ENCODE measurements at regions not wholly inside any gene's neighbourhood (a gene's known extent, or its start where the extent isn't known, plus 50 kb on each side); places are given as distances from the start of the nearest gene placed in this dataset.
A peak's percentile ranks its signal among the peaks of the same experiment; 100 is the strongest.
"Not testable (repeated sequence)": the region's sequence is repeated elsewhere in the genome, so short reads cannot be mapped to it uniquely, and the experiment has no call there.

DNA sequence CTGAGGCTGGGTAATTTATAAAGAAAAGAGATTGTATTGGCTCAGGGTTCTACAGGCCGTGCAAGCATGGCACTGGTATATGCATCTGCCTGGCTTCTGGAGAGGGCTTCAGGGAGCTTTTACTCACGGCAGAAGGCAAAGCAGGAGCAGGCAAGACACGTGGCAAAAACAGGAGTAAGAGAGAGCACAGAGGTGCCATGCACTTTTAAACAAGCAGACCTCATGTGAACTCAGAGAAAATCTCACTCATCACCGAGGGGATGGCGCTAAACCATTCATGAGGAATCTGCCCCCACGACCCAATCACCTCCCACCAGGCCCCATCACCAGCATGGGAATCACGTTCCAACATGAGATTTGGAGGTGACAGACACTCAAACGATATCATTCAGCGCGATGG lies 400.7 kb upstream of the RUNX1 start:
- DNase-seq, result no peak

DNA sequence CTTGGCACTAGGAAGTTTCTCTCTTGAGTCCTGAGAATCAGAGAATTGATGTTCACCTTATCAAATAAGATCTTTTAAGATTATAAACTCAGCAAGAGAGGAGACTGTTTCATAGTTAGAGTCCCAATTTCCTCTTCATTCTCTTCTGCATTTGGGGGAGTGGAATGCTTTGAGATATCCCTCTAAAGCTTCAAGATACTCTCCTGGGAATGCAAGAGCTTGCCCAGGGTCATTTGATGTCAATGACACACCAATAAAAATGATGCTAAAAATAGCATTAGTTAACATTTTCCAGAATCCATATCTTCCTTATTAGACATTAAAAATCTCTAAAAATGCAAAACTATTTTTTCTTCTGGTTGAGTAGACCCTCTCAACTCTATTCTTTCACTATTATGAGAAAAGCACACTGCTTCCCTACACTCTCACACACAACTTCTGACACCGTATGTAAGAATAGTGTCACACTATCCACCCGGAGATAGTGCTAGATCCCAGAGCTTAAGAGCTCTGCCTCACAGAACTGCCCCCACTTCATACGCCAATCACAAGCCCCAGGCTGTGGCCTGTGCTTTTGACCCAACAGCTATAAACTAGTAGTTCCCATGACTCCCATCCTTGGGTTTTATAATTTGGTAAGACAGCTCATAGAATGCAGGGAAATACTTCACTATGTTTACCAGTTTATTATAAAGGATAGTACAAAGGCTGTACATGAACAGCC lies 399.9 kb upstream of the RUNX1 start:
- no peak for DNase-seq

DNA sequence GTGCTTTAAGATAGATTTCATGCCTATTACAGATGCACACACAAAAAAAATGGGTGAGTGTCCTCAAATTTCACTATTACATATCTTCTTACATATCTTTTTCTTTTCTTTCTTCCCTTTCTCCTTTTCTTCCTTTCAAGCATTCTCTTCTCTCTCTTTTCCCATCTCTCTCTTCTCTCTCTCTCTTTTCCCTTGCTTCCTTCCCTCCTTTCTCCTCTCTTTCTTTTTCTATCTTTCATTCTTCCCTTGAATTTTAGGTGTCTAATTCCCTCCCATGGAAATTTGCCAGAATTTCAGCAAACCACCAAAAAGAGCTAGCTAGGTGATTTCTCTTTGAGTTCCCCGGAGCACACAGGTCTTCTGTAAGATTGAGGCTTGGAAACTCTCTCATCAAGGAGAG lies 395.3 kb upstream of the RUNX1 start:
- no peak for DNase-seq

DNA sequence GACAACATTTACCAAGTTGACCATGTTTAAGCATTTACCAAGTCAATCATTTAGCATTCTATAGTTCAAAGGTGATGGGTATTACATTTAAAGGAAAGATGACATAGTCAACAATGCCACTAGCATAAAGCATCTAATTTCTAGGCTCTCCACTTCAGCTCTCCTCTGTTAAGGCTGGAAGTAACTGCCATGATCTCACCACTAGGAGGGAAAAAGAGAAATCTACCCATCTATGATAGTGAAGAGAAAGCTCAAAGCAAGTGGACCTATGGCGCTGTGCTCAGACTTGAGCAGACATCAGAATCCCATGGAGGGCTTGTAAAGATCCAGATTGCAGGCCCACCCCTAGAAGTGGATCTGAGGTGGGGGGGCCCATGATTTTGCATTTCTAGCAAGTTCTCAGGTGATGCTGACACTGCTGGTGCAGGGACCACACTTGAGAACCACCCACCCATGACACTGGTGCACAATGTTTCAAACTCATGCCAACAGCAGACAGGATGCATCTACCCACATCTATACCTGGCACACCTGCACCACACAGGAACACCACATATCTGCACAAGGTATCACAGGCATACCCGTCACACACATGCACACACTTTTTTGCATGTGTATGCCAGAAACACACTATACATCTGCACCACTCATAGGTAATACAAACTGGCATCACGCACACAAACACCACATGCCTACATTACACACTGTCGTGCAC lies 392.9 kb upstream of the RUNX1 start:
- no peak for DNase-seq

DNA sequence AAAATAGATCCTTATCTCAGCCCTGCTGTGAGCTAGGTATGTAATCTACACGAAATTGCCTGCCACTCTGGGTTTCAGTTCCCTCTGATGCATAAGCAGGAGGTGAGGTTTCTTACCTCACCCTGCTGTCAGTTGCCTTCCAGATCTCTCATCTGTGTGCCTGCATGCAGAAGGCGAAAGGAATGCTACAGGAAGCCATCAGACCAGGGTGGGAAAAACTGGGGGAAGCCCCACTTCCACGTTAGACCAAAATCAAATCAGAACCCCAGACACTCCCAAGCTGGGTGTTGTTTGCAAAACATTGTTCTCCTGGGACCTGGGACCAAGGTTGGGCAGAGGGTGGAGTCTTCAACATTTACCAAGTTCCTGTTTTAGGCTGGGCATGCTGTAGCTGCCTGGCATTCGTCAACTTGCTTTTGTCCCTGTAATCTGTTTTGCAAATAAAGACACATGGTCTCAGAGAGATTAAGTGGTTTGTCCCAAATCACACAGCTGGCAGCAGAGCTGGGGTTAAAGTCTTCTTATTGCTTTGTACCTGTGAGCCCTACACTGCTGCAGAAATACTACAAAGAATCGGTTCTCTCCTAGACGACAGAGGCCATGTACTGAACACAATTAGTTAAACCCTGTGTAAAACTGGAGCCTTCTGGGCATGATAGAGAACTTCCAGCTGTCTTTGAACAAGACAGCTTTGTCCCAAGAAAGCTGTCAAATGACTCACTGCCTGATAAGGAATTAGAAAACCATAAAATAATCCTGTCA lies 389.7 kb upstream of the RUNX1 start:
- DNase-seq, result no peak

DNA sequence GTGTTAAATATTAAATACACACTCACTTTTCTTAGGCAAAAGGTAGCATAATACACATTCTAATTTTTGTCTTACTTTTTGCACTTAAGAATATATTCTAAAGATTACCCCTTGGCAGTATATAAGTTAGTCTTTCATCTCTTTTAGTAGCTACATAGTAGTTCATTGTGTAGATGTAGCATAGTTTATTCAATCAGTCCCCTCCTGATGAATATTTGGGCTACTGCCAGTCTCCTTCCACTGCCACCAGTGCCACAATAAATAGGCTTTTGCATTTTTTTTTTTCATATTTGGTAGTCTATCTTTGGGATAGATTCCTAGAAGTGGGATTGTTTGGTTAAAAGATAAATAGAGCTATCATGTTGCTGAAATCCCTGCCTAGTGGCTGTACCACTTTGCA lies 388.8 kb upstream of the RUNX1 start:
- DNase-seq, result no peak

GRCh38 chr21:35436899-35437298 lies 387.8 kb upstream of the RUNX1 start:
- no peak for DNase-seq

DNA sequence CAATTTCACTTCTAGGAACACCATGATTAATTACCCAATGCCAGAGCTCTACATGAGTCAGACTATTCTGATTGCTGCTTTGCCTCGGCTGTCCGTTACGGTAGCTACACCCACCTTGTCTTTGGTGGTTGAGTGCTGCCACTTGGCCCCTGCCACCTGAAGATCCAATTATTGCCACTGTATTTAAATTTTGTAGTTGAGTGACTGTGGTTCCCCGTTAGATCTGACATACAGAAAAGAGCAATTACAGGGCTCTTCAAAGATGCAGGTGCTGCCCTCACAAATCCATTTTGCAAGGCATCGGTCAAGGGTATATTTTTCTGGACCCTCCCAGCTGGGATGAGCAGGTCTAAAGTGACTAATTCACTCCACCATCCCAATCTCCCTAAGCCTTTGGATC lies 383.5 kb upstream of the RUNX1 start:
- DNase-seq, result not testable (repeated sequence)

GRCh38 chr21:35430260-35430659 lies 381.2 kb upstream of the RUNX1 start:
- no peak for DNase-seq

DNA sequence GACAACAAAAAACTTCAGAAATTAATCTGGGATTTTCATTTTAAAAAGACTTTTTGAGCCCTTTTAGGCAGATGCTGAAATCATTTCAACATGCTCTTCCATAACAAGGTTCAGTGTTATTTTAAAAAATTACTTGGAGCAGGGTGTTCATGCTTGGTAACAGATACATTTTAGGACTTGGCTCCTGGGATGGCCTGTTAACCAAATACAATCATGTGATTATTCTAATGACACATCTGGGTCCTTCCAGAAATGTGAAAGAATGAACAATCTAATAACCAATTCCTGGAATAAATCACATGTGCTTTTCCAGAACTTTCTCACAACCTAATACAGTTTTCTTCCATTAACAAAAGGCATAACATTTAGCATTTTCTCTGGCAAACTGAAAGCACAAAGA lies 379.8 kb upstream of the RUNX1 start:
- no peak for DNase-seq

DNA sequence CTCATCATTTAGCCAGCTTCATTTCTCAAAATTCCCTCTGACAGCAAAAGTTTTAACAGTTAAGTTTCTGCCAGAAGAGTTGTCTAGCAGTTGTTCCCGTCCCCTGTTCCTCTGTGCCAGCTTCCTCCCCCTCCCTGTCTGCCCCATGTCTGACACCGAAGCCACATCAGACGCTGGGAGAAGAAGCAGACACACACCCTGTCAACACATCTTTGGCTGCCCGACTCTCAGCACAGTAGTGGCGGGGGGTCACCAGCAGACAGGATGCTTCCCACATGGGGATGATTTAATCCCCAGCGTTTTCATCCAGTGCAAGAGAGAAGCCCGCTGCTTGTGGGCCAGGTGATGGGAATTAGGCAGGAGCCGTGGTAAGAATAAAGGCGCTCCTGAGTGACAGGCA lies 379.4 kb upstream of the RUNX1 start:
- DNase-seq, result peak; percentile 8

DNA sequence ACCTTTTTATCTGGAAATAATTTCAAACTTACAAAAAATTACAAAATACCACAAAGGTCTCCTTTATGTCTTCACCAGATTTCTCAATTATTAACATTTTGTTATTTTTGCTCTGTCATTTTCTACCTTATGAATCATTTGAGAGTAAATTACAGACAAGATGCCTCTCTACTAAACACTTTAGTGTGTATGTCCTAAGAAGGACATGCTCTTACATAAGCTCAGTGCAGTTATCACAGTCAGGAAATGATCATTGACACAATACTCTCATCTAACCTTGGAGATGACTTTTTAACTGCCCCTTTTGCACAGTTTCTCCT lies 378.9 kb upstream of the RUNX1 start:
- DNase-seq, result no peak

DNA sequence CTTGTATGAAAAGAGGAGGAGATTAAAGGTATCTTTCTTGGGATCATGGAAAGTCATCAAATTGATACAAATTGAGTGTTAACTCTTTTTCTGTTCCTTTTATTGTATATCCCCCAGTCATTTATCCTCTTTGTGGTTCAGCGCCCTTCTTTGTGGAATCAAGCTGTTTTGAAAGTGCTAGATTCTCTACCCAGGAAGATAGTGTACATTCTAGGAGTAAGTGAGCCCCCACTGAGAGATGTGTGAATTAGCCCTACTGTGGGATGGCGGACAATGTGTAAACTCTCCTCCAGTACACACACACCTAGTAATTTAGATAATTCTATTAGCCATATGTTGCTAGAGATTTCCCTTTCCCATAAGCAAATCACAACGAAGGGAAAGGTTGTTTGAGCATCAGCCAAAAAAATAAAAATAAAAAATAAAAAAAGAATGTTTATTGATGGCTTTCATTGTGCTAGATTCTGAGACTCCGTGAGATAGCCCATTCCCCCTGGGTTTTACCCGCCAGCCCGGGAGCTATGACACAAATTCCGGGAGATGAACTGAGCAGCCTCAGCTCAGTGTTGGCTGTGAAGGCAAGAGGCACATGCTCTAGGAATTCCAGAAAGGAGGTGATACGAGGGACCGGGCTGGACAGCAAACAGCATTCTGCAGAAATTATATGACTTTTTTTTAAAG lies 378.4 kb upstream of the RUNX1 start:
- no peak for DNase-seq

DNA sequence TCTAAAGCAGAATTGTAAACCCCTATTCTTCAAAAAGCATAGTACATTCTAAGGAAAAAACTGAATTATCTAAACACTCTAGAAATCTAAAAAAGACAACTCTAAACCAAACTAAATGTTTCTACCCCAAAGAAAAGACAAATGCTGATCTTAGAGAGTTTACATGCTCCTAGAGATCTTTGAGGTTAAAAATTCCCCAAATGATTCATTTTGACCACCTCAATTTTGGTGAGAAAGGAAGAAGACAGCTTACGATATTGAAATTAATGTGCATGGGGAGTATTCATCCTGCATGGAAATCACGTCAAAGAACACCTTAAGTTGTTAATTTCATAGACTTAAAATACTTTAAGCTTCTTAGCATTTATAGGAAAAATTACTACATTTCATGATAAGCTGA lies 377.8 kb upstream of the RUNX1 start:
- no peak for DNase-seq

GRCh38 chr21:35426469-35426868 lies 377.4 kb upstream of the RUNX1 start:
- DNase-seq, result no peak

GRCh38 chr21:35424122-35424521 lies 375.0 kb upstream of the RUNX1 start:
- no peak for DNase-seq

DNA sequence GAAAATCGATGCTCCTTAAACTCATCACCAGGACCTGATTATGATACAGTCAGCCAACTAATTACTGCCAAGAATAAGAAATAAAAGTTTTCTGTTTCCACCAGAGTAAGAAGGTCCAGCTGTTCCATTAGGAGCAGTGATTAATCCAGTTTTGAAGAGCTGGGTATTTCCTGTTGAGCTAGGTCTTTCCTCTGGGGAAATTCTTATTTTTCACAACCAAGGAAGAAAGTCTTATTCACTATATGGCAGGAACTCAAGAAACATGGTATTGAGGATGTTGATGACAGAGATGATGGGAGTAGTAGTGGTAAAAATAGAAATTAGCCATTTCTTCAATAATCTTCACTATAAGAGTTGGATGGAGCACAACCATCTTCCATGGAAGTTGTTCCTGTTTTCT lies 374.6 kb upstream of the RUNX1 start:
- no peak for DNase-seq

GRCh38 chr21:35422011-35422410 lies 372.9 kb upstream of the RUNX1 start:
- no peak for DNase-seq

GRCh38 chr21:35421221-35421620 lies 372.1 kb upstream of the RUNX1 start:
- no peak for DNase-seq

- no peak for DNase-seq
Measured at GRCh38 chr21:35420656-35421055, 371.6 kb upstream of the RUNX1 start.

DNA sequence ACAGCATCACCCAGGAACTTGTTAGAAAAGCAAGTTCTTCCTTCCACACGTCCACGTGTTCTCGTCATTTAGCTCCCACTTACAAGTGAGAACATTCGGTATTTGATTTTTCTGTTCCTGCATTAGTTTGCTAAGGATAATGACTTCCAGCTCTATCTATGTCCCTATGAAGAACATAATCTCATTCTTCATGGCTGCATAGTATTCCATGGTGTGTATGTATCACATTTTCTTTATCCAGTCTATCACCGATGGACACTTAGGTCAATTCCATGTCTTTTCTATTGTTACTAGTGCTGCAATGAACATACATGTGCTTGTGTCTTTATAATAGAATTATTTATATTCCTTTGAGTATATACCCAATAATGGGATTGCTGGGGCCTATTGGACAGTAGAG lies 368.7 kb upstream of the RUNX1 start:
- no peak for DNase-seq

GRCh38 chr21:35416866-35417489 lies 367.9 kb upstream of the RUNX1 start:
- no peak for DNase-seq

GRCh38 chr21:35414507-35415139 lies 365.5 kb upstream of the RUNX1 start:
- no peak for DNase-seq

Measured in effector CD8-positive, alpha-beta T cell (primary cell).